HL-60 (cell line): ENCODE measurements at regions not wholly inside any gene's neighbourhood (a gene's known extent, or its start where the extent isn't known, plus 50 kb on each side); places are given as distances from the start of the nearest gene placed in this dataset.

Experiments used
- CTCF ChIP-seq: IDR thresholded peaks from one replicate; pipeline ENCODE4 v1.5.1; 2011; ENCODE audit warnings: low read length, control low read depth, inconsistent platforms; ENCODE audit not compliant: insufficient read depth
- POLR2AphosphoS5 ChIP-seq: IDR thresholded peaks from 2 replicates; pipeline ENCODE4 v1.6.1; 2012; ENCODE audit warnings: low read depth

GRCh38 chr5:166086568-166086967 lies 2204.9 kb upstream of the WWC1 start:
- TF ChIP-seq CTCF (no peak), POLR2AphosphoS5 (no peak)
